ENCODE measurements at regions not wholly inside any gene's neighbourhood (a gene's known extent, or its start where the extent isn't known, plus 50 kb on each side); places are given as distances from the start of the nearest gene placed in this dataset.

- TF ChIP-seq CTCF (IDR thresholded peaks at IDR 0.05; ENCODE audit: insufficient read depth, low read depth, low read length, missing control alignments) = no peak
- no peak overlapping the region for H3K4me3 ChIP-seq (ENCODE audit: low read depth, low read length)
- DNase-seq (ENCODE audit: low read depth) = no peak
Observed at GRCh38 chr5:39863926-39864552, 439.3 kb upstream of the DAB2 start.

- no peak for DNase-seq (ENCODE audit: low read depth)
- no peak for TF ChIP-seq CTCF (IDR thresholded peaks at IDR 0.05; ENCODE audit: insufficient read depth, low read depth, low read length, missing control alignments)
Observed at GRCh38 chr5:39857041-39857440, 432.3 kb upstream of the DAB2 start.

GRCh38 chr5:39854771-39855410 is 430.1 kb upstream of the DAB2 start:
- H3K4me3 ChIP-seq (ENCODE audit: low read depth, low read length) = no peak overlapping the region
- DNase-seq (ENCODE audit: low read depth) = no peak
- TF ChIP-seq CTCF (IDR thresholded peaks at IDR 0.05; ENCODE audit: insufficient read depth, low read depth, low read length, missing control alignments) = no peak

More at GRCh38 chr5:39857041-39857440, 432.3 kb upstream of the DAB2 start:
- H3K4me3 ChIP-seq (ENCODE audit: low read depth, low read length) = no peak overlapping the region

GRCh38 chr5:39850291-39850690 is 425.5 kb upstream of the DAB2 start:
- no peak overlapping the region for H3K4me3 ChIP-seq (ENCODE audit: low read depth, low read length)
- no peak for DNase-seq (ENCODE audit: low read depth)
- no peak for TF ChIP-seq CTCF (IDR thresholded peaks at IDR 0.05; ENCODE audit: insufficient read depth, low read depth, low read length, missing control alignments)

- no peak for TF ChIP-seq CTCF (IDR thresholded peaks at IDR 0.05; ENCODE audit: insufficient read depth, low read depth, low read length, missing control alignments)
- no peak overlapping the region for H3K4me3 ChIP-seq (ENCODE audit: low read depth, low read length)
- no peak for DNase-seq (ENCODE audit: low read depth)
Observed at GRCh38 chr5:39846144-39846543, 421.4 kb upstream of the DAB2 start.

GRCh38 chr5:39843767-39844166 is 419.0 kb upstream of the DAB2 start:
- TF ChIP-seq CTCF (IDR thresholded peaks at IDR 0.05; ENCODE audit: insufficient read depth, low read depth, low read length, missing control alignments) = no peak
- DNase-seq (ENCODE audit: low read depth) = no peak
- H3K4me3 ChIP-seq (ENCODE audit: low read depth, low read length) = no peak overlapping the region

- no peak for TF ChIP-seq CTCF (IDR thresholded peaks at IDR 0.05; ENCODE audit: insufficient read depth, low read depth, low read length, missing control alignments)
- no peak for DNase-seq (ENCODE audit: low read depth)
- no peak overlapping the region for H3K4me3 ChIP-seq (ENCODE audit: low read depth, low read length)
Observed at GRCh38 chr5:39835371-39835770, 410.6 kb upstream of the DAB2 start.
